CD4-positive, alpha-beta memory T cell (primary cell): ENCODE measurements at regions not wholly inside any gene's neighbourhood (a gene's known extent, or its start where the extent isn't known, plus 50 kb on each side); places are given as distances from the start of the nearest gene placed in this dataset.
"Not testable (repeated sequence)": the region's sequence is repeated elsewhere in the genome, so short reads cannot be mapped to it uniquely, and the experiment has no call there.

Experiments used
- CTCF ChIA-PET: fragments of 350-600 bp; sonication (Branson Sonifier 250); formaldehyde crosslinking; loops from one replicate; lab custom pipeline; 2021; ENCODE audit warnings: inconsistent platforms; ENCODE audit not compliant: partially characterized antibody; lab: Charles Lee
- POLR2A ChIA-PET: fragments of 350-600 bp; sonication (Branson Sonifier 250); formaldehyde crosslinking; loops from one replicate; lab custom pipeline; 2021; ENCODE audit not compliant: partially characterized antibody; lab: Charles Lee
- DNase-seq, 5 donors: peaks; one replicate each; pipeline versions ENCODE4 v3.0.0 to v3.0.0-alpha.2; 2020 to 2022; ENCODE audit warnings: mixed read lengths in 1 of 5
- H3K27ac ChIP-seq: one replicate; pipeline ENCODE4 v1.7.0; 2013; ENCODE audit warnings: low read depth, low read length
- H3K27me3 ChIP-seq: 2 replicates; pipeline ENCODE4 v1.7.0; 2013; ENCODE audit warnings: mild to moderate bottlenecking, low read length, moderate library complexity; ENCODE audit not compliant: insufficient read depth
- H3K36me3 ChIP-seq: 2 replicates; pipeline ENCODE4 v1.7.0; 2013; ENCODE audit warnings: mild to moderate bottlenecking, low read length, moderate library complexity; ENCODE audit not compliant: insufficient read depth
- H3K4me1 ChIP-seq: 2 replicates; pipeline ENCODE4 v1.7.0; 2013; ENCODE audit warnings: mild to moderate bottlenecking, low read length, moderate library complexity; ENCODE audit not compliant: insufficient read depth
- H3K4me3 ChIP-seq, 2 donors: one replicate each; pipeline ENCODE4 v1.7.0; 2013; ENCODE audit warnings: low read length in 2 of 2, mild to moderate bottlenecking in 1 of 2
- H3K9me3 ChIP-seq, 2 donors: one replicate each; pipeline ENCODE4 v1.7.0; 2013; ENCODE audit warnings: low read length in 2 of 2, control low read depth in 1 of 2; ENCODE audit not compliant: control insufficient read depth in 1 of 2
- H3K27ac Mint-ChIP-seq, 7 donors: one replicate each; pipeline ENCODE4 v1.8.0; 2020 to 2021; ENCODE audit warnings: mixed read lengths in 7 of 7, mild to moderate bottlenecking in 6 of 7, inconsistent platforms in 3 of 7, moderate library complexity in 3 of 7
- H3K27me3 Mint-ChIP-seq, 2 donors: one replicate each; pipeline ENCODE4 v1.8.0; 2020 to 2021; ENCODE audit warnings: mixed read lengths in 2 of 2
- H3K36me3 Mint-ChIP-seq, 2 donors: one replicate each; pipeline ENCODE4 v1.8.0; 2020 to 2021; ENCODE audit warnings: mixed read lengths in 2 of 2, inconsistent platforms in 1 of 2, mild to moderate bottlenecking in 1 of 2
- H3K4me1 Mint-ChIP-seq, 4 donors: one replicate each; pipeline ENCODE4 v1.8.0; 2020 to 2021; ENCODE audit warnings: mixed read lengths in 4 of 4, mild to moderate bottlenecking in 1 of 4
- H3K4me3 Mint-ChIP-seq, 8 donors: one replicate each; pipeline ENCODE4 v1.8.0; 2020 to 2021; ENCODE audit warnings: mixed read lengths in 8 of 8, mild to moderate bottlenecking in 7 of 8, moderate library complexity in 6 of 8, inconsistent platforms in 3 of 8
- H3K9me3 Mint-ChIP-seq, 8 donors: one replicate each; pipeline ENCODE4 v1.8.0; 2020 to 2021; ENCODE audit warnings: mixed read lengths in 8 of 8, mild to moderate bottlenecking in 5 of 8, inconsistent platforms in 3 of 8, moderate library complexity in 1 of 8
- intact Hi-C: fragments of 100-400 bp; cut with micrococcal nuclease; formaldehyde crosslinking; loops from one replicate; pipeline ENCODE4 v1.15.1; 2023

DNA sequence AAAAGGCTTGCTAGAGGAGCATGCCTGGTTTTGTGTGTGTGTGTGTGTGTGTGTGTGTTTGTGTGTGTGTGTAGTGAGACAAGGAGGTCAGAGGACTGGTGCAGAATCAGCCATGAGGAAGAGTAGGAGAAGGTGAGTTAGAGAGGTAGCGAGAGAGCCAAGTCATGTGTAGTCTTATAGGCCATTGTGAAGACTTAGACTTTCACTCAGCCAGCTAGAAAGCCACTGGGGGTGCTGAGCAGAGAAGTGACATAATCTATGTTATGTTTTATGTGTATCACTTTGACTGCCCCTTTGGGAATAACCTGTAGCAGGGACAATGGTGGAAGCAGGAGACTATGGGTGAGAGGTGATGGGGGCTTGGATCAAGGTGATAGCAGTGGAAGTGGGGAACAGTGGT lies 180.5 kb upstream of the CLINT1 start:
- Mint-ChIP-seq H3K4me3 (no peak overlapping the region), H3K27ac (no peak overlapping the region), H3K9me3 (peaks cover 2 to 21% (median 20%) of the 10 kb centered on the region in 8 donors), H3K36me3 (peaks cover 0 to 7% of the 10 kb centered on the region in 2 donors), H3K4me1 (no peaks in the 10 kb centered on the region), H3K27me3 (peaks cover 8 to 14% of the 10 kb centered on the region in 2 donors)
- Histone ChIP-seq H3K36me3 (no peaks in the 10 kb centered on the region), H3K27me3 (no peaks in the 10 kb centered on the region), H3K4me1 (no peaks in the 10 kb centered on the region), H3K27ac (no peak overlapping the region), H3K9me3 (peaks cover 0 to 7% of the 10 kb centered on the region in 2 donors), H3K4me3 (no peak overlapping the region)
- intact Hi-C loops = no loop called here
- ChIA-PET CTCF (interaction anchor here (1.1 kb wide), 1 partner anchor 35 kb away, joined by 3 read pairs; no protein-coding TSS in a partner anchor), POLR2A (no interaction called here)
- DNase-seq = no peak

DNA sequence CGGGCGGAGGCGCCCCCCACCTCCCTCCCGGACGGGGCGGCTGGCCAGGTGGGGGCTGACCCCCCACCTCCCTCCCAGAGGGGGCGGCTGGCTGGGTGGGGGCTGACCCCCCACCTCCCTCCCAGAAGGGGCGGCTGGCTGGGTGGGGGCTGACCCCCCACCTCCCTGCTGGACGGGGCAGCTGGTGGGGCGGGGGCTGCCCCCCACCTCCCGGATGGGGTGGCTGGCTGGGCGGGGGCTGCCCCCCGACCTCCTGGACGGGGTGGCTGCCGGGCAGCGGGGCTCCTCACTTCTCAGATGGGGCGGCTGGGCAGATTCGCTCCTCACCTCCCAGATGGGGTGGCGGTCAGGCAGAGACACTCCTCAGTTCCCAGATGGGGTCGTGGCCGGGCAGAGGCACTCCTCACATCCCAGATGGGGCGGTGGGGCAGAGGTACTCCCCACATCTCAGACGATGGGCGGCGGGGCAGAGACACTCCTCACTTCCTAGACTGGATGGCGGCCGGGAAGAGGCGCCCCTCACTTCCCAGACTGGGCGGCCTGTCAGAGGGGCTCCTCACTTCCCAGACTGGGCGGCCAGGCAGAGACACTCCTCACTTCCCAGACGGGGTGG lies 178.1 kb upstream of the CLINT1 start:
- intact Hi-C loops, H3K4me1 Mint-ChIP-seq, H3K36me3 Mint-ChIP-seq, POLR2A ChIA-PET, H3K36me3 ChIP-seq, H3K27ac ChIP-seq, H3K4me3 Mint-ChIP-seq, H3K27ac Mint-ChIP-seq, H3K4me1 ChIP-seq, CTCF ChIA-PET, H3K4me3 ChIP-seq, H3K27me3 ChIP-seq, DNase-seq, H3K9me3 ChIP-seq: not testable (repeated sequence)
- peaks cover 2 to 32% (median 24%) of the 10 kb centered on the region in 8 donors for H3K9me3 Mint-ChIP-seq
- peaks cover 13 to 18% of the 10 kb centered on the region in 2 donors for H3K27me3 Mint-ChIP-seq

DNA sequence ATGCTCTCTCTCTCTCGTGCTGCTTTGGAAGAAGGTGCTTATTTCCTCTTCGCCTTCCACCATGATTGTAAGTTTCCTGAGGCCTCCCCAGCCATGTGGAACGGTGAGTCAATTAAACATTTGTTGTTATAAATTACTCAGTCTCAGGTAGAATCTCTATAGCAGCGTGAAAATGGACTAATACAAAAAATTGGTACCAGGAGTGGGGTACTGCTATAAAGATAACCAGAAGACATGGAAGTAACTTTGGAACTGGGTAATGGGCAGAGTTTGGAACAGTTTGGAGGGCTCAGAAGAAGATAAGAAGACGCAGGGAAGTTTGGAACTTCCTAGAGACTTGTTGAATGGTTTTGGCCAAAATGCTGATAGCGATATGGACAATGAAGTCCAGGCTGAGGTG lies 175.6 kb upstream of the CLINT1 start:
- H3K4me1 Mint-ChIP-seq, H3K4me3 ChIP-seq, H3K27me3 ChIP-seq, H3K4me3 Mint-ChIP-seq, H3K27ac ChIP-seq, intact Hi-C loops, H3K36me3 Mint-ChIP-seq, H3K9me3 ChIP-seq, H3K4me1 ChIP-seq, H3K27ac Mint-ChIP-seq, H3K36me3 ChIP-seq, CTCF ChIA-PET, DNase-seq, POLR2A ChIA-PET: not testable (repeated sequence)
- Mint-ChIP-seq H3K27me3 (peaks cover 14 to 22% of the 10 kb centered on the region in 2 donors), H3K9me3 (peaks cover 2 to 32% (median 24%) of the 10 kb centered on the region in 8 donors)

DNA sequence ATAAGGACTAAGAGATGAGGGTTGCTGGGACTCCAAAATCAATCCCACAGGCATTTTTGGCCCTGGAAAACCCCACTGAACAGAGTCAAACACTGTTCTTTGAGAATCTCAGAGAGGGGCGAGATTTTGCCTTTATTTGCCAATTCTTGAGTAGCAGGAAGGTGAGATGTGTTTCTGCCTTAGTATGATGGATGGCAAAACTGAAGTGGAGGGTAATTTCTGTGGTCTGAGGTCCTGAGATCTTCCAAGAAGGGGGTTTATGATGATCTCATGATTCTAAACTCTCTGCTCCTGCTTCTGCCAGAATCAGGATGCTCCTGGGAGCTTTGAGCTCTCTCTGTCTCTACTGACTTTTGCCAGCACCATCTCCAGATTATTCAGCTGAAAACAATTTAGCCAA lies 174.8 kb upstream of the CLINT1 start:
- DNase-seq = no peak
- intact Hi-C loops = no loop called here
- Histone ChIP-seq H3K4me1 (no peaks in the 10 kb centered on the region), H3K27me3 (peaks cover 4% of the 10 kb centered on the region), H3K4me3 (no peak overlapping the region), H3K36me3 (no peaks in the 10 kb centered on the region), H3K27ac (no peak overlapping the region), H3K9me3 (peaks cover 0 to 7% of the 10 kb centered on the region in 2 donors)
- Mint-ChIP-seq H3K9me3 (peaks cover 2 to 32% (median 24%) of the 10 kb centered on the region in 8 donors), H3K4me3 (no peak overlapping the region), H3K4me1 (no peaks in the 10 kb centered on the region), H3K27ac (no peak overlapping the region), H3K36me3 (peaks cover 0 to 8% of the 10 kb centered on the region in 2 donors), H3K27me3 (peaks cover 16 to 24% of the 10 kb centered on the region in 2 donors)
- ChIA-PET POLR2A (no interaction called here), CTCF (no interaction called here)

DNA sequence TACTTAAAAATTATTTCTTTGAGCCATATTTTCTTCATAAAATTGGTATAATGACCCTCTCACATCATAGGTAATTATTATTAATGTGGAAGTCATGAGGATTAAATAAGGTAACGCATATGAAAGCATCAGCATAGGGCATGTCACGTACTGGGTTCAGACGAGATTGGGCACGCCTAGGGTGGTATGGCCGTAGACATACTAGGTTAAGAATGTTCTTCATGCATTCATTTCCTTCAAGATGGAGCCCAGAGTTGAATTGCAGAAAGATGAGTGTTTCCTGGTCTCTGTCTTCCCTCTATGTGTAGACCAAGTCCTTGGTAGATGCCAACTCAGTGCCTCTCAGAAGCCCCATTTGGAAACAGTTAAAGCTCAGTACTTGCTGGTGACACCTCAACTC lies 174.1 kb upstream of the CLINT1 start:
- no peak overlapping the region for H3K27ac ChIP-seq
- H3K4me3 Mint-ChIP-seq = no peak overlapping the region
- no peaks in the 10 kb centered on the region for H3K4me1 Mint-ChIP-seq
- ChIA-PET CTCF (no interaction called here), POLR2A (no interaction called here)
- intact Hi-C loops = no loop called here
- H3K27me3 ChIP-seq = peaks cover 4% of the 10 kb centered on the region
- H3K9me3 Mint-ChIP-seq = peaks cover 2 to 29% (median 23%) of the 10 kb centered on the region in 8 donors
- no peak for DNase-seq
- H3K36me3 ChIP-seq = no peaks in the 10 kb centered on the region
- H3K4me3 ChIP-seq = no peak overlapping the region
- peaks cover 0 to 8% of the 10 kb centered on the region in 2 donors for H3K36me3 Mint-ChIP-seq
- no peak overlapping the region for H3K27ac Mint-ChIP-seq
- H3K27me3 Mint-ChIP-seq = peaks cover 16 to 24% of the 10 kb centered on the region in 2 donors
- no peaks in the 10 kb centered on the region for H3K4me1 ChIP-seq
- H3K9me3 ChIP-seq = peaks cover 0 to 7% of the 10 kb centered on the region in 2 donors

DNA sequence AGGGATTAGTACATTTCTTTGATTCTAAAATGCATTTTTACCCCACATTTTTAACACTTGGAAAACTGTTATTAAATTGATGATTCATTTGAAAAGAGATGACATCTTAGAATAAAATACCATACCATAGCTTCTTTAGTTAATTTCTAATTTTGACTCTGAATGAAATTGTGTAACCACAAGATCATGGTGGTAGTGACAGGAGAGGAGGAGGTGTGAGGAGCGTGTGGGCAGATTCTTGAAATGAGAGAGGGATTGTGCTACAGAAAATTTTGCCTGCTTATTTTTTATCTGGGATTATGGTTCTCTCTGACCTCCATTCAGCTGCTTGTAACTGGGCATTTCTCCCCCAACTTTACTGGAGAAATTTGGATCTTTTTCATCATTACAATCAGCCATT lies 173.3 kb upstream of the CLINT1 start:
- CTCF ChIA-PET = no interaction called here
- H3K27ac ChIP-seq = no peak overlapping the region
- H3K4me1 ChIP-seq = no peaks in the 10 kb centered on the region
- H3K9me3 ChIP-seq = peaks cover 0 to 7% of the 10 kb centered on the region in 2 donors
- no peak for DNase-seq
- peaks cover 0 to 8% of the 10 kb centered on the region in 2 donors for H3K36me3 Mint-ChIP-seq
- H3K36me3 ChIP-seq = no peaks in the 10 kb centered on the region
- peaks cover 4% of the 10 kb centered on the region for H3K27me3 ChIP-seq
- no peak overlapping the region for H3K4me3 ChIP-seq
- intact Hi-C loops = no loop called here
- no peak overlapping the region for H3K4me3 Mint-ChIP-seq
- H3K27ac Mint-ChIP-seq = no peak overlapping the region
- peaks cover 2 to 26% (median 20%) of the 10 kb centered on the region in 8 donors for H3K9me3 Mint-ChIP-seq
- H3K27me3 Mint-ChIP-seq = peaks cover 16 to 27% of the 10 kb centered on the region in 2 donors
- H3K4me1 Mint-ChIP-seq = no peaks in the 10 kb centered on the region
- POLR2A ChIA-PET = no interaction called here

DNA sequence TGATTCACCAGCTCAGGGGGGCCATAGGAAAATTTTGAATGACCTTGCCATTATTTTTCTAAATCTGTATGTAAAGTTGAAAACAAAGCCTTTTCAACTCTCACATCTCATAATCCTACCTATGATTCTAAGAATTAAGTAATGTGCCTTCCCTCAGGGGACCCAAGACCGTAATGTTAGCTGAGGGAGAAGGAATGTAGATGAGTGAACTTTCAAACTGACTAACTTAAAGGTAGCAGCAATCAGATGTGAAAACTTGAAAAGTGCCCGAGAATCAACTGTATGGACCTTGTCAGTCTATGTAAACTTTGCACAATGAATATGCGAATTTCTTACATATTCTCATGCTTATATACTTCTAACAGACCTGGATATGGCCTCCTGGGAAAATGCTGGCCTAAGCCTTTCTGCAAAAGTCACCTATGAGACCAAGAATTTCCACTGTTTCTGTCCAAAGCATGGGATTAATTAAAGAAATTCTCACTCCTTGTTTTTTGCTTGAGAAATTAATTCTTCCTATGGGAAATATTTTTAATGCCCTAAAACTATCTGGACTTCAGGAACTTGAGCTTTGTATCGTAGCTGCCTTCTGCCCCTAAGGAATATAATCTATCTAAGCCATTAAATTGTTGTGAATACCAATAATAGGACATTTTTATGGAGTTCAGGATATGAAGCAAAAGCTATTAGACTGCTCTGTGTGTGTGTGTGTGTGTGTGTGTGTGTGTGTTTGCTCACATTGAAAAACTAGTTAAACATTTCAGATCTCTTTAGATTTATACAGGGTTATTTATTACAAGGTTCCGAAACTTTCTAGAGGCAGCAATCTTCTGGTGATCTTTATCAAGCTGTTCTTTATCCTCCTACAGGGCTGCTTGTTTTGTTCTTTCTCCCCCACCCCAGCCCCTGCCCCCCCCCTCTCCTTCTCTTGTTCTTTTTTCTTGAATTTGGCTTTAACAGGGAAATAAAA lies 169.1 kb upstream of the CLINT1 start:
- Histone ChIP-seq H3K27ac (no peak overlapping the region), H3K36me3 (no peaks in the 10 kb centered on the region), H3K4me1 (no peaks in the 10 kb centered on the region), H3K9me3 (no peaks in the 10 kb centered on the region), H3K4me3 (no peak overlapping the region), H3K27me3 (peaks cover 4% of the 10 kb centered on the region)
- Mint-ChIP-seq H3K4me1 (no peaks in the 10 kb centered on the region), H3K9me3 (peaks cover 0 to 2% (median 0%) of the 10 kb centered on the region in 8 donors), H3K27ac (no peak overlapping the region), H3K4me3 (no peak overlapping the region), H3K36me3 (no peaks in the 10 kb centered on the region), H3K27me3 (peaks cover 13 to 26% of the 10 kb centered on the region in 2 donors)
- ChIA-PET CTCF (interaction anchor here (0.5 kb wide), 1 partner anchor 30 kb away, joined by 3 read pairs; no protein-coding TSS in a partner anchor), POLR2A (no interaction called here)
- no peak for DNase-seq
- intact Hi-C loops = no loop called here
